Lower leg skin (tissue), 3 donors: ENCODE measurements at regions not wholly inside any gene's neighbourhood (a gene's known extent, or its start where the extent isn't known, plus 50 kb on each side); places are given as distances from the start of the nearest gene placed in this dataset.

ENCODE experiments used
- CTCF ChIP-seq, 3 donors: fragments of 450-650 bp; IDR thresholded peaks; one replicate each; pipeline ENCODE4 v1.5.1; 2016; ENCODE audit warnings: antibody characterized with exemption in 3 of 3, mild to moderate bottlenecking in 3 of 3, moderate library complexity in 2 of 3
- POLR2A ChIP-seq, 2 donors: fragments of 450-650 bp; IDR thresholded peaks; one replicate each; pipeline ENCODE4 v1.6.1; 2016 to 2017; ENCODE audit warnings: antibody characterized with exemption in 2 of 2, mild to moderate bottlenecking in 1 of 2, moderate library complexity in 1 of 2

DNA sequence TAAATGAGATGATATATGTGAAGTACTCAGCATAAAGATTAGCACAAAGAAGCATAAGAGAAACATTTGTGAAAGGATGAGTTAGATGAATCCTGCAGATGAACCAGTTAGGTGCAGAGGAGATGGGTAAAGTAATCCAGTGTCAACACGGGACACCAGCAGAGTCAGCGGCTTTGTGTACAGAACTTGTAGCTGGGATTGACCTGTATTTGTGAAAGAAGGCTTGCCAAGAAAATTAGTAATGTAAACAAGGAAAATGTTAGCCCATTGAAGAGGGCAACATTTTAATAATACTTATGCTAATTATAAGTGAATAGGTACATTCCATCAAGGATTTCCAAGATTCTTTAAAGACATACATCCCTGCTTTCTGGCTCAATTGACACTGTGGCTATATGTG is 255.7 kb downstream of the PTEN start:
- TF ChIP-seq CTCF (IDR thresholded peaks at IDR 0.05) (no peak), POLR2A (IDR thresholded peaks at IDR 0.05) (no peak)
